NCI-H82 treated with DMSO at 0.1 percent for 48 hours (cell line): ENCODE measurements at regions not wholly inside any gene's neighbourhood (a gene's known extent, or its start where the extent isn't known, plus 50 kb on each side); places are given as distances from the start of the nearest gene placed in this dataset.

Source experiments
- DNase-seq: peaks from one replicate; lab custom pipeline; 2025; ENCODE audit not compliant: unreplicated experiment; lab: John Stamatoyannopoulos, UW

GRCh38 chr5:163385271-163385670 is 52.1 kb upstream of the CCNG1 start:
- no peak for DNase-seq

GRCh38 chr5:163385824-163386223 is 51.6 kb upstream of the CCNG1 start:
- no peak for DNase-seq

- no peak for DNase-seq
Observed at GRCh38 chr5:163386352-163386751, 51.0 kb upstream of the CCNG1 start.

- no peak for DNase-seq
Observed at GRCh38 chr5:163387589-163388343, 49.6 kb upstream of the CCNG1 start.
